Mesenchymal stem cell (in vitro differentiated cells and primary cell): ENCODE measurements at regions not wholly inside any gene's neighbourhood (a gene's known extent, or its start where the extent isn't known, plus 50 kb on each side); places are given as distances from the start of the nearest gene placed in this dataset.

ENCODE experiments used
- DNase-seq: peaks from one replicate; pipeline ENCODE4 v3.0.0-alpha.2; 2013
- H2AFZ ChIP-seq: one replicate; pipeline ENCODE4 v1.6.1; 2013; ENCODE audit warnings: low read depth, mild to moderate bottlenecking, control low read depth, inconsistent platforms, low read length, moderate library complexity
- H2AK5ac ChIP-seq: 2 replicates; pipeline ENCODE4 v1.6.1; 2013; ENCODE audit warnings: low read length, moderate library complexity, mild to moderate bottlenecking, inconsistent platforms; ENCODE audit not compliant: severe bottlenecking
- H2BK120ac ChIP-seq: one replicate; pipeline ENCODE4 v1.6.1; 2013; ENCODE audit warnings: low read depth, mild to moderate bottlenecking, inconsistent platforms, low read length, moderate library complexity
- H2BK12ac ChIP-seq, 2 experiments: one replicate each; pipeline ENCODE4 v1.6.1; 2013; ENCODE audit warnings: inconsistent platforms in 2 of 2, low read length in 2 of 2, mild to moderate bottlenecking in 2 of 2, moderate library complexity in 2 of 2, control low read depth in 1 of 2
- H2BK15ac ChIP-seq: one replicate; pipeline ENCODE4 v1.6.1; 2013; ENCODE audit warnings: mild to moderate bottlenecking, low read depth, inconsistent platforms; ENCODE audit not compliant: poor library complexity, severe bottlenecking
- H2BK5ac ChIP-seq: 2 replicates; pipeline ENCODE4 v1.6.1; 2013; ENCODE audit warnings: low read depth, mild to moderate bottlenecking, low read length, control low read depth, inconsistent platforms; ENCODE audit not compliant: poor library complexity, severe bottlenecking
- H3K14ac ChIP-seq, 2 experiments: one replicate each; pipeline ENCODE4 v1.6.1; 2013; ENCODE audit warnings: inconsistent platforms in 2 of 2, low read length in 2 of 2, control low read depth in 1 of 2, mild to moderate bottlenecking in 1 of 2, moderate library complexity in 1 of 2
- H3K18ac ChIP-seq, 2 experiments: one replicate each; pipeline ENCODE4 v1.6.1; 2013; ENCODE audit warnings: inconsistent platforms in 2 of 2, low read length in 2 of 2, control low read depth in 1 of 2, low read depth in 1 of 2, mild to moderate bottlenecking in 1 of 2
- H3K23ac ChIP-seq, 2 experiments: one replicate each; pipeline ENCODE4 v1.6.1; 2013; ENCODE audit warnings: inconsistent platforms in 2 of 2, low read length in 2 of 2, mild to moderate bottlenecking in 2 of 2, moderate library complexity in 2 of 2, control low read depth in 1 of 2
- H3K27ac ChIP-seq: 2 replicates; pipeline ENCODE4 v1.5.1; 2013; ENCODE audit warnings: mild to moderate bottlenecking, moderate library complexity, low read length, control low read depth, inconsistent platforms; ENCODE audit not compliant: poor library complexity, severe bottlenecking
- H3K27me3 ChIP-seq, 2 experiments: 2 replicates each; pipeline versions ENCODE4 v1.6.1 to v1.7.0; 2013; ENCODE audit warnings: low read length in 2 of 2, mild to moderate bottlenecking in 2 of 2, moderate library complexity in 2 of 2, control low read depth in 1 of 2, inconsistent platforms in 1 of 2; ENCODE audit not compliant: control insufficient read depth in 1 of 2, insufficient read depth in 1 of 2
- H3K36me3 ChIP-seq, 2 experiments: 2 replicates each; pipeline versions ENCODE4 v1.6.1 to v1.7.0; 2013; ENCODE audit warnings: low read length in 2 of 2, control low read depth in 1 of 2, inconsistent platforms in 1 of 2, low read depth in 1 of 2, mild to moderate bottlenecking in 1 of 2; ENCODE audit not compliant: insufficient read depth in 2 of 2, control insufficient read depth in 1 of 2
- H3K4ac ChIP-seq, 2 experiments: one replicate each; pipeline ENCODE4 v1.6.1; 2013; ENCODE audit warnings: inconsistent platforms in 2 of 2, low read length in 2 of 2, mild to moderate bottlenecking in 2 of 2, moderate library complexity in 2 of 2, control low read depth in 1 of 2, low read depth in 1 of 2
- H3K4me1 ChIP-seq: 2 replicates; pipeline ENCODE4 v1.6.1; 2013; ENCODE audit warnings: low read depth, low read length, control low read depth; ENCODE audit not compliant: control insufficient read depth, insufficient read depth
- H3K4me2 ChIP-seq: 2 replicates; pipeline ENCODE4 v1.6.1; 2013; ENCODE audit warnings: low read length, mild to moderate bottlenecking, inconsistent platforms; ENCODE audit not compliant: poor library complexity, severe bottlenecking
- H3K4me3 ChIP-seq, 2 experiments: 2 replicates each; pipeline versions ENCODE4 v1.5.1 to v1.7.0; 2013; ENCODE audit warnings: low read length in 2 of 2, mild to moderate bottlenecking in 2 of 2, control low read depth in 1 of 2, low read depth in 1 of 2; ENCODE audit not compliant: insufficient read depth in 1 of 2
- H3K79me1 ChIP-seq: replicated peaks from 2 replicates; pipeline ENCODE4 v1.6.1; 2013; ENCODE audit warnings: mild to moderate bottlenecking, control low read depth, low read length, inconsistent platforms; ENCODE audit not compliant: poor library complexity, severe bottlenecking
- H3K9ac ChIP-seq: 2 replicates; pipeline ENCODE4 v1.7.0; 2013; ENCODE audit warnings: mild to moderate bottlenecking, low read length, moderate library complexity
- H3K9me3 ChIP-seq: 2 replicates; pipeline ENCODE4 v1.7.0; 2013; ENCODE audit warnings: mild to moderate bottlenecking, low read length; ENCODE audit not compliant: control insufficient read depth
- H4K8ac ChIP-seq: one replicate; pipeline ENCODE4 v1.6.1; 2013; ENCODE audit warnings: inconsistent platforms, mild to moderate bottlenecking, low read length, moderate library complexity
- H4K91ac ChIP-seq: one replicate; pipeline ENCODE4 v1.6.1; 2013; ENCODE audit warnings: mild to moderate bottlenecking, low read length, inconsistent platforms
- WGBS: methylation state at CpG from one replicate; pipeline ENCODE4 v1.1.7; 2013; ENCODE audit warnings: mixed read lengths; 5-methylcytosine and 5-hydroxymethylcytosine counted together

GRCh38 chr4:15345134-15345533 is 82.7 kb upstream of the C1QTNF7 start:
- peaks cover 10% of the 10 kb centered on the region for H3K4me1 ChIP-seq
- H3K4me3 ChIP-seq: no peak overlapping the region
- peak overlapping the region; percentile 71 for H2BK15ac ChIP-seq
- no peaks in the 10 kb centered on the region for H3K79me1 ChIP-seq
- 70% methylated on average over 3 of the region's 3 CpGs for WGBS
- DNase-seq: no peak
- H4K91ac ChIP-seq: peak overlapping the region; percentile 10
- no peak overlapping the region for H3K9ac ChIP-seq
- H3K4me2 ChIP-seq: no peak overlapping the region
- peak overlapping the region in 1 of 2 experiments; percentile 46 for H3K18ac ChIP-seq
- H3K9me3 ChIP-seq: no peaks in the 10 kb centered on the region
- H3K14ac ChIP-seq: peak overlapping the region in 1 of 2 experiments; percentile 61
- peak overlapping the region in 1 of 2 experiments; percentile 52 for H3K4ac ChIP-seq
- H2BK12ac ChIP-seq: peak overlapping the region in 1 of 2 experiments; percentile 37
- H4K8ac ChIP-seq: no peak overlapping the region
- H2BK5ac ChIP-seq: no peak overlapping the region
- H3K36me3 ChIP-seq: no peaks in the 10 kb centered on the region
- no peak overlapping the region for H3K27ac ChIP-seq
- H2AFZ ChIP-seq: no peak overlapping the region
- H2BK120ac ChIP-seq: no peak overlapping the region
- no peak overlapping the region for H3K23ac ChIP-seq
- H2AK5ac ChIP-seq: peak overlapping the region; percentile 60
- peaks cover 0 to 11% of the 10 kb centered on the region in 2 experiments for H3K27me3 ChIP-seq

- H3K79me1 ChIP-seq: no peaks in the 10 kb centered on the region
- H2BK120ac ChIP-seq: no peak overlapping the region
- peak overlapping the region; percentile 12 to 45 for H2BK12ac ChIP-seq
- H3K4me3 ChIP-seq: no peak overlapping the region
- no peak overlapping the region for H4K8ac ChIP-seq
- peaks cover 0 to 11% of the 10 kb centered on the region in 2 experiments for H3K27me3 ChIP-seq
- H3K23ac ChIP-seq: no peak overlapping the region
- no peak overlapping the region for H3K14ac ChIP-seq
- peaks cover 3% of the 10 kb centered on the region for H3K4me1 ChIP-seq
- H2BK15ac ChIP-seq: no peak overlapping the region
- H3K4me2 ChIP-seq: no peak overlapping the region
- H3K9me3 ChIP-seq: no peaks in the 10 kb centered on the region
- H2AK5ac ChIP-seq: no peak overlapping the region
- no peak overlapping the region for H3K18ac ChIP-seq
- no peak overlapping the region for H3K27ac ChIP-seq
- H4K91ac ChIP-seq: no peak overlapping the region
- H3K36me3 ChIP-seq: no peaks in the 10 kb centered on the region
- H2BK5ac ChIP-seq: no peak overlapping the region
- H3K4ac ChIP-seq: no peak overlapping the region
- H2AFZ ChIP-seq: no peak overlapping the region
- DNase-seq: no peak
- WGBS: 11% methylated on average over 1 of the region's 1 CpG
- no peak overlapping the region for H3K9ac ChIP-seq
Measured at GRCh38 chr4:15348236-15348635, 79.6 kb upstream of the C1QTNF7 start.

GRCh38 chr4:15348695-15349094 is 79.1 kb upstream of the C1QTNF7 start:
- H3K27ac ChIP-seq: no peak overlapping the region
- no peak overlapping the region for H3K14ac ChIP-seq
- H3K4ac ChIP-seq: peak overlapping the region in 1 of 2 experiments; percentile 78
- H3K4me1 ChIP-seq: peaks cover 3% of the 10 kb centered on the region
- no CpG with 5 or more reads among the region's 1 CpG for WGBS
- H2AK5ac ChIP-seq: no peak overlapping the region
- no peaks in the 10 kb centered on the region for H3K9me3 ChIP-seq
- H3K79me1 ChIP-seq: no peaks in the 10 kb centered on the region
- H3K4me3 ChIP-seq: no peak overlapping the region
- H3K9ac ChIP-seq: no peak overlapping the region
- H3K23ac ChIP-seq: no peak overlapping the region
- H2BK120ac ChIP-seq: no peak overlapping the region
- no peak for DNase-seq
- no peaks in the 10 kb centered on the region for H3K36me3 ChIP-seq
- H3K18ac ChIP-seq: peak overlapping the region; percentile 52 to 72
- no peak overlapping the region for H2AFZ ChIP-seq
- H3K4me2 ChIP-seq: no peak overlapping the region
- H4K8ac ChIP-seq: peak overlapping the region; percentile 40
- no peak overlapping the region for H2BK15ac ChIP-seq
- peaks cover 0 to 11% of the 10 kb centered on the region in 2 experiments for H3K27me3 ChIP-seq
- H2BK12ac ChIP-seq: peak overlapping the region; percentile 45 to 54
- H2BK5ac ChIP-seq: no peak overlapping the region
- no peak overlapping the region for H4K91ac ChIP-seq

GRCh38 chr4:15349531-15349935 is 78.3 kb upstream of the C1QTNF7 start:
- Histone ChIP-seq H3K36me3 (no peaks in the 10 kb centered on the region), H4K91ac (no peak overlapping the region), H4K8ac (no peak overlapping the region), H3K14ac (no peak overlapping the region), H2AFZ (no peak overlapping the region), H3K79me1 (no peaks in the 10 kb centered on the region), H3K23ac (no peak overlapping the region), H3K4ac (no peak overlapping the region), H3K9me3 (no peaks in the 10 kb centered on the region), H2BK15ac (no peak overlapping the region), H3K27me3 (peaks cover 0 to 11% of the 10 kb centered on the region in 2 experiments), H3K27ac (no peak overlapping the region), H3K9ac (no peak overlapping the region), H2BK120ac (no peak overlapping the region), H2AK5ac (no peak overlapping the region), H3K4me2 (no peak overlapping the region), H3K4me3 (no peak overlapping the region), H2BK12ac (no peak overlapping the region), H2BK5ac (no peak overlapping the region), H3K18ac (no peak overlapping the region), H3K4me1 (peaks cover 3% of the 10 kb centered on the region)
- no peak for DNase-seq
- WGBS: 25% methylated on average over 3 of the region's 3 CpGs
